NCI-H524 treated with DMSO at 0.1 percent for 48 hours (cell line): ENCODE measurements at regions not wholly inside any gene's neighbourhood (a gene's known extent, or its start where the extent isn't known, plus 50 kb on each side); places are given as distances from the start of the nearest gene placed in this dataset.
A peak's percentile ranks its signal among the peaks of the same experiment; 100 is the strongest.

ENCODE experiments used
- DNase-seq: peaks from one replicate; lab custom pipeline; 2025; lab: John Stamatoyannopoulos, UW

DNA sequence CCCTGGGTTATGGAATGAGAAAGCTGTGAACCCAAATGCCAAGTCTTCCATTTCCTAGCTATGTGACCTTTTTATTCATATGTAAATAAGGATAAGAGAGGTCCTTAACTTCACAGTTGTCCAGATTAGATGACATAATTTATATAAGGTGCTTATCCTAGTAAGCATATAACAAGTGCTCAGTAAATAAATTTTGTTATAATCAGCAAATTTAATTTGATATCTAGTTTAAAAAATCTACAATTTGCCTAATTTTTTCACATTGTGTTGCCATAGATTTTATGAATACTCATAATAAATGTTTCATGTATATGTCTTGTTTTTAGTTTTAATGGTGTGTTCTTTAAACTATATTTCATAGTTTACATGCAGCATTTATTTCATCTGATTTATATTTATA, 130.4 kb upstream of the SPRY1 start:
- DNase-seq: no peak

DNA sequence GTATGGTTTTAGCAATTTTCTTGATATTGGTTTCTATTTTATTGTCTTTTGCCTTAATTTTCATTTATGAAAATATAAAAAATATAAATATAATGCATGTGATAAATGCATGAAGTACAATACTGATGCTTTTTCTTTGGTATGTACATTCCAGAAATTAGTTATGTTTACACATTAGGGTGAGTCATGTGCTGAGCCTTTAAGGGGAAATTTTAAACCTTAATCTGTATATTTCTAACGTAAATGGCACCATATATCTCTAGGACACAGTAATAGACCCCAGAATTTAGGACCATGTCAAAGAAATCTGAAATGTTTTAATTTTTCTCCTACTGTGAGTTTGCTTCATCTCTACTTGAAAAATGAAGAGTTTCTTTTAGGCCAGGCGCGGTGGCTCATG, 117.8 kb upstream of the SPRY1 start:
- no peak for DNase-seq

DNA sequence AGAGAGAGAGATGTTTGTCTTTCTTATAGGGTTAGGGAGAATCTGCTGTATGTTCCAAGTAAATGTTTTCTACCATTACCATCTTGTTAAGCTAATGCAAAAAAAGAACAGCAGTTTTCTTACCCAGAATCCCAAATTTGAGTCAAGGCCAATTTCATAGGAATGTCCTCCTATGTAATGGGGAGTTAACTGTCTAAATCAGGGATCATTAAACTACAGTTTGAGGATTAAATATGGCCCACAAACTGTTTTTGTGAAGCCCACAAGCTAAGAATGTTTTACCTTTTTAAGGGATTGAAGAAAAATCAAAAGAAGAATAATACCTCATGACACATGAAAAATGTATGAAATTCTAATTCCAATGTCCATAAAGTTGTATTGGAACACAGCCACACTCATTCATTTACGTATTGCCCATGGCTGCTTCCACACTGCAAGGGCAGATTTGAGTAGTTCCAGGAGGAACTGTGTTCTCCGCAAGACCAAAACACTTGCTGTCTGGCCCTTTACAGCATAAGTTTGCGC, 113.2 kb upstream of the SPRY1 start:
- no peak for DNase-seq

DNA sequence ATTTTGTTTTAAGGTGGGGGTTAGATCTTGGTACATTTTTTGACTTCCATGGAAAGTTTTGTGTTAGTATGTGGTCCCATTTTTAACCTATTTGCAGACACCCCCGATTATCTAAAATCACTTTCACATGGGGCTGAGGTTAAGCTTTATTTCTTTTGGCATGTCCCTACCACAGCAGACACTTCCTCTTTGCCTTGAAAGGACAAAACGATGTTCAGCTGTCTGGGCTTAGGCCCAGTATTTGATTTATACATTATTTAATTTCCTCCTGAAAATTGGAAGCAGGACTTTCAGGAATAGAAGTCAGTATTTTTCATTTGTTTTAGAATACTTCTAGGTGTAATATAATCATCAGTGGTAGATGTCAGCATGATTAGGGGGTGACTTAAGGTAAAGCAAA, 112.4 kb upstream of the SPRY1 start:
- no peak for DNase-seq

DNA sequence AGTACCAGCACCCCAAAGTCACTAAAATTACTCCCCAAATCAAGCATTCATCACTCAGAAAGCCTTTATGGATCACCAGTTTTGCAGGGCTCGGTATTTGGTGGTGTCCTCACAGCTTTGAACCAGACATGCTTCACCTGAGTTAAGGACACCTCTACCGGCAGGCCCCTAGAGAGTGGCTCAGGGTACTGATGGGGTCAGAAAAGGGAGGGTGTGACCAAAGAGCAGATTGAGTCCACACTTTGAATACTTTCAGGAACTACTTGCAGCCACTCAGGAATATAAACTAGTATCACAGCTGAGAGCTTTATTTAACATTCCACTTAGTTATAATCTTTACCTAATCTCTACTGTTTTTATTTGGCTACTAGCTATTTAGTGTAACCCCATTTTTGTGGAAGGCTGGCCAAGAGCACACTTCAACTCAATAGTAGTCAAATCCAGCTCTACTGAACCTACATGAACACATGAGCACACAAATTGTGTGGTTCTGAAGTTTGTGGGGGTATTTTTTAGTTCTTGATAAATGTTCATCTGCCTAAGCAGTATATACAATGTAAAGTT, 109.6 kb upstream of the SPRY1 start:
- no peak for DNase-seq

GRCh38 chr4:123288309-123289025, 108.1 kb upstream of the SPRY1 start:
- DNase-seq: no peak

DNA sequence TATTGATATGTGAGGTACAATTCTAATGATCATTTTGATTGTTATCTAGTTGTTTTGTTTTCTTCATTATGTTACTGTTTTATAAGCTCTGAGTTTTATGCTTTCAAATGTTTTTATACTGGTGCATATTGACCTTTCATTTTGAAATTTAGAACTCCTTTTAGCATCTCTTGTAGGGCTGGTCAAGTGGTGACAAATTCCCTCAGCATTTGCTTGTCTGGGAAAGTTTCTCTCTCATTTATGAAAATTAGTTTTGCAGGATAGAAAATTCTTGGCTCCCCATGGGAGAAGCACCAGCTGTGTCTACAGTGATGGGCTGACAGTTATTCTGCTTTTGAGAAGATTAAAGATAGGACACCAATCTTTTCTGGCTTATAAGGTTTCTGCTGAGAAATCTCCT, 105.3 kb upstream of the SPRY1 start:
- DNase-seq: no peak

DNA sequence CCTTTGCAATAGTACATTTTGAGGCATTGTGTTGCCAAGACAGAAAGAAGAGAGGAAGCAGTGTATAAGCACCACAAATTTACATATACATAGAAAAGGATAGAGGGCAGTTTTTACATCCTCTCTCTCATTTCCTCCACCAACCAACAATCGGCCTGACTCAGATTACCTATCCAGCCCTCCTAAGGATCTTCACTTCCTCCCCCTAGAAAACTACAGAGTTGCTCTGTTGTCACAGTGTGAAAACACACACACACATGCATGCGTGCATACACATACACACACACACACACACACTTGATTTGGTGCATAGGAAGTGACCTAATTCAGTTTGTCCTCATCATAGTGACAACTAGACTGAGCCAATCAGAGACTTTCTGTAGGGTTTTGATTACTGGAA, 98.8 kb upstream of the SPRY1 start:
- DNase-seq: no peak

- DNase-seq: no peak
Measured at GRCh38 chr4:123298261-123298660, 98.3 kb upstream of the SPRY1 start.

DNA sequence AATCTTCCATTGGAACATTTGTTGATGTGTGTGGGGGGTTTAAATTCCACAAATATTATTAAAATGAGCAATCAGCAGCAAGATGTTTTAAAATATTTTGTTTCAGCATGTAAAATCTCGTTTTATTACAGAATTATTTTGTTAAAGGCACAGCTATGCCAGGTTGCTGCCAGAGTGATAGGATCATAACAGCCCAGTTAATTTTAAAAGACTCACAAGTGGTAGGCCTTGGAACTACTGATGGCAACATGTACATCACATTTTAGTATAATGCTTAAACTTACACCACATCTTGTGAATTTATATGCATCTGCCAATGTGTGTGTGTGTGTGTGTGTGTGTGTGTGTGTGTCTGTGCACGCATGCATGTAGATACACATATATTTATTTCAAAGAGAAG, 97.8 kb upstream of the SPRY1 start:
- DNase-seq: no peak

DNA sequence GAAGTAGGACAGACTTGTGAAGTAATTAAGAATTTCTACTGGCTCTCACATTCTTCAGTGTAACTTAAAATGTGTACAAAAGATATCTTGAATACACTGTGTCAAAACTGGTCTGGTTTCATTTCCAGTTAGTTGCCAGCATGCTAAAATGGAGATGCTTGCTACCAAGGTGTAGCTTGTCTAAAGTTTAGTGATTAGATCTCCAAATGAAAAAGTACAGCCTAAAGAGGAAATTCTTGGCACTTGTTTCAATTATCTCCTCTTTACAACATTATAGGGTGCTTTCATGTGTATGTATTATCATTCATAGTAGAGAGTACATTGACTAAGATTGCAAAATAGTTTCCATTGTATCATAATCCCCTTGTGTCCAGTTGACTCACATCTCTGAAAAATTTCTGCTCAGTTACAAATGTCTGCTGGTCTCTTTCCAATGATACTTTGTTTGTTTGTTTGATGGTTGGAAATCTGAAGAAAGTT, 97.3 kb upstream of the SPRY1 start:
- DNase-seq: no peak

DNA sequence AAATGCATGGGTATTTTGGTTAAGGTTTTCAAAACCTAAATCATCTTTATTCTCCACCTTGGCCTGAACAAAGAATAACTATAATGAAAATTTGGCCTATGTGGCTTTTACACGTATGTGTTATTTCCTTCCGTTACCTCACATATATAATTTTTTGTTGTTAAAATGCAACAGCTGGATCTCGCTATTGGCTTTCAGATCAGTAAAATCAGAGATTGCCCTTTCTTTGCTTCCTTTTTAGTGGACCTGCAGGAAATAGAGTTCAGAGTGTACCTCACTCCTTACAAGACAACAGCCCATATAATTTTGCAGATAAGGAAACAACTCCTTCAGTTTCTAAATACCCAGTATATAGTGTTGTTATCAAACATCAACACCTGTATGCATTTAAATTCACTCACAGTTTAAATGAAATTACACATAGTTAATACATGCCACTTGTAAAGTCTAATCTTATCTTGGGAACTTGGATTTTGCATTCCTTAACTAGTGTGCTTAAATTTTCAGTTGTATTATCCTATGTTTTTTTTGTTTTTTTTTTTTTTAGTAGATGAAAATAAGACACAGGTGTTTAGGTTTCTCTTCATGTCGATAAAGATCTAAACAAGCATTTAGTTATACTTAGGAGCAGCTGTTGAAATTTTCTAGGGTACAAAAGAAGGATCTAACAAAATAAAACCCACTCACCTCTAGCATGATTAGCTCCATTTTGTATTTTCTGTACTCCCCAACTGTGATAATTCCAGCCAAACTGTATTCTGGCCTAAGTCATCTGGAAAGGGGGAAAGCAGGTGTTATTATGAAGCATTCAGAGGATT, 96.2 kb upstream of the SPRY1 start:
- no peak for DNase-seq

DNA sequence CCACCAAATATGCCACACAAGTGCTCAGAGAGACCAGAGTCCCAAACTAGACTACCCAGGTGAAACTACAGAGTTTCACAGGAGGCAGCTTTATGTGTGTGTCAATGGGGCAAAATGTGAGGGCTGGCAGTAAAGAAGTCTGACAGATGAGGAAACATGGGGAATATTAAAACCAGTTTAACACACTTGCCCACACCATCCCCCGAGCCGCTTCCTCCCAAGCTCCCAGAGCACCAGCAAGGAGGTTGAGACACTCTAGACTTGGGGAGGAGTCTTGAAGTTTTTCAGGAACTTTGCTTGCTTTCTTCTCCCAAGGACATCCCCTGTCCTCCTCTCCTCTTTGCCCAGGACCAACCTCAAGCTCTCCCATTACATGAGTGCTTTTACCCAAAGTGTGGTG, 94.7 kb upstream of the SPRY1 start:
- no peak for DNase-seq

DNA sequence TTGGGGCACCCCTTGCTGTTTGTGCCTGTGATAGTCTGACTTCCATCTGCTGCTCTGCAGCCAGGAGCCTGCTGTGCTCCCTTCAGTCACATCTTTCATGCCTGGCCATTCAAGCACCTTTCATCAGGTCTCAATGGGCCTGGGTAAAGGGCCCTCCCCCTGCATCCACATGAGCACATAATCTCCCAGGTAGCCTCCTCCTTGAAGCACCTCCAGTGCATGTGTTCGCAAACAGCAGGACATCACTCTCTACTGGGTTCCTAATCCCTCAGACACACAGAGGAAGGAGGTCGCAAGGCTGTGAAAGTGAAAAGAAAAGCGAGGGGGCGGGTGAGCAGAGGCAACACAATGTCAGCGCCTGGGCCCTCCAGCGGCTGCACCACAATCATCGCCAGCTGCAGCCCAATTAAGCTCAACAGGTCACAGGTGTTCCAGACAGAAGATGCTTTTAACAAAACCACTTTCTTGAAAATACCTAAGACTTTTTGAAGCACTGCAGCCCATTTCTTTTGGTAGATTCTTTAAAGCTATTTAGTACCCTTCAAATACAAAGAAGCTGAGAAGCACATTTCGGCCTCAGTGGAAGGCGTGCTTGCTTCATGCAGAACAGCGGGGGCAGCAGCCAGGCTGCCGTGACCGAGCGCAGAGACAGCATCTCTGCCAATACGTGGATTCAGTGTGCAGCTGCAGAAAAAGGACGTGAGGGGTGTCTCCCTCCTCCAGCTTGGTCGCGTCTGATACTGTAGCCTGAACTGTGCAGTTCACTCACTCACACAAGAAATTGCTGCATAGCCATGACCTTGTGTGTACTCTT, 92.2 kb upstream of the SPRY1 start:
- peak; percentile 86 for DNase-seq

GRCh38 chr4:123305736-123306135, 90.9 kb upstream of the SPRY1 start:
- no peak for DNase-seq

GRCh38 chr4:123306769-123307168, 89.8 kb upstream of the SPRY1 start:
- no peak for DNase-seq

DNA sequence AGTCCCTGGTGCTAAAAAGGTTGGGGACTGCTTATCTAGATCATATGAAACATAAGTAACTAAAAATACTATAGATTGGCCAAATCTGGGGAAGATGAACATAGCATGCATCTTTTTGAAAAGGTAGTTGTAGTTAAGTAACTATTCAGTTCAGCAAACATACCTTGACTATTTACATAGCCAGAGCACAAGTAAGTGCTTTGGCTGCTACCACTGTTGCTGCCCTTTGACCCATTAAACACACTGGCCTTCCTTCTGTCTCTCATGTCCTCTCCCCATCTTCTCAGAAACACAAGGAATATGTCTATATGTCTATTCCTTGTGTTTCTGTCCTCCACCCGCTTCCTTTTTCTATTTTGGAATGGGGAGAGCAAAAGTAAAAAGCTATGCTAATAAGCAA, 87.9 kb upstream of the SPRY1 start:
- DNase-seq: no peak

DNA sequence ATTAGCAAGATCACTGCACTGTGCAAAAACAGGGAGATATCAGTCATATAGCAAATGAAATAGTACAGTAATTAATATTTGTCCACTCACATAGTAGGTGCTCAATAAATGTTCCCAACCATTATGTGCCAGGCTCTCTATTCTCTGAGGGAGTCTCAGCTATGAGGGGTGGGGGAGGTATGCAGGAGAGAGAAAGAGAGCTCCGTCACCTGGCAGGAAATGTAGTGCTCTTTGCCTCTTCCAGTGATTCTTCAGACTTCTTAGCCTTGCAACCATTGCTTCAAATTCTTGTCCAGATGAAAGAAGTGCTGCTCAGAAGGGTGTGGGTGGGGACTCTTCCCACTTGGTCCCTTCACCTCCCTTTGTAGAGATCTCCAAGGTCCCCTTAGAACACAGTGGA, 84.5 kb upstream of the SPRY1 start:
- no peak for DNase-seq

DNA sequence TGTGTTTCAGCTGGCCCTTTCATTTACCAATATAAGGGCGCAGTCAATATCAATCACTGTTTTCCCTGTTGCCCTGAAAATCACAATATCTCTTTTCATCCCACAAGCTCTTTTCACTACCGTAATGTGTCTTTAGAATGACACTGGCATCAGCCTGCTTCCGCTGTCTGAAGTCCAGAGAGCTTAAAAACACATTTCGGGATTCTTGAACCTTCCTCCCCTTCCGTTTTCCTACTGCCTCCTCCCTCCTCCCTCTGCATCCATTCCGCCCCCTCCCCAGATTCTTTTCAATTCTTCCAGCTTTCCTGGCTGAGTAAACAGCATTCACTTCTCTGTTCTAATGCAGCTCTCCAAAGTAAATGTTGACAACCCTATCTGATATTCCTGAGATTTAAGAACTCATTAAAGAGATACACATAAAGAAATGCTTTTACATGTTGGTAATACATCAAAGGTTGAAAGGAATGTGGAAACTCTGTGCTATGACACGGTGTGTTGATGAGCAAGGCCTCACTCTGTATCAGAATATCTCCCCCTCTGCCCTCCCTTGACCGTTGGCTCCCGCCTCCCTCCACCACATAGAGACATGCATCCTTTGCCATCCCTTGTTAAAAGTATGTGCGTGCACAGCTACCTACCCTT, 83.5 kb upstream of the SPRY1 start:
- no peak for DNase-seq

- DNase-seq: no peak
Measured at GRCh38 chr4:123315617-123316016, 81.0 kb upstream of the SPRY1 start.

- DNase-seq: no peak
Measured at GRCh38 chr4:123317211-123317610, 79.4 kb upstream of the SPRY1 start.

DNA sequence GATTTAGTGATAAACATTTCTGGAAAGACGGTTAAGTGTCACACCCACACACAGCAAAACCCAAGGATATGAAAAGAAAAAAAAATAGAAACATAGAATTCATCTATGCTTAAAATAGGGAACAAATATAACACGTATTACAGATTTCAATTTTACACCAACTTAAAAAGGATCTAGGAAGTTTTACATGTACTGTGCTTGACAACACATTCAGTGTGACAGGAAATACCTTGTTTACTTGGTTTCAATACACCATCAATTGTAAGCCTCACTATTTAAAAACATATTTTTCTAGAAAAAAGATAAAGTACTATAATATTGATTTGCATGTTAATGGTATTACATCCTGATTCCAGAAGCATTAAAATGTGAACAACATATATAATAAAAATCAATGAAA, 77.0 kb upstream of the SPRY1 start:
- DNase-seq: no peak
